PC-9 (cell line): ENCODE measurements at regions not wholly inside any gene's neighbourhood (a gene's known extent, or its start where the extent isn't known, plus 50 kb on each side); places are given as distances from the start of the nearest gene placed in this dataset.

Experiments
- BruUV-seq: library from RNA; stranded (reverse); fragments of 400-500 nt; replicated peaks from 2 replicates; lab custom pipeline; 2021; lab: Mats Ljungman, UMichigan
- CTCF ChIA-PET: fragments of 300-600 bp; sonication (Branson Sonifier 250); formaldehyde crosslinking; loops from one replicate; lab custom pipeline; 2022; ENCODE audit warnings: antibody characterized with exemption; lab: Charles Lee
- POLR2A ChIA-PET: fragments of 300-600 bp; sonication (Branson Sonifier 250); formaldehyde crosslinking; loops from one replicate; lab custom pipeline; 2022; ENCODE audit warnings: antibody characterized with exemption; ENCODE audit not compliant: unreplicated experiment; lab: Charles Lee
- DNase-seq, 2 experiments: peaks; one replicate each; pipeline versions ENCODE4 v3.0.0 to v3.0.0-alpha.2; 2015 to 2022; ENCODE audit warnings: mixed read lengths in 1 of 2
- H2AFZ ChIP-seq: fragments of 200-600 bp; sonication (generic); 2 replicates; pipeline ENCODE4 v1.8.1; 2017; ENCODE audit warnings: antibody characterized with exemption
- H3F3A ChIP-seq: fragments of 200-600 bp; sonication (generic); 2 replicates; pipeline ENCODE4 v1.8.1; 2017; ENCODE audit warnings: antibody characterized with exemption, mild to moderate bottlenecking, low read depth; ENCODE audit not compliant: insufficient read depth
- H3K27ac ChIP-seq: fragments of 200-600 bp; sonication (generic); 2 replicates; pipeline ENCODE4 v1.6.1; 2016; ENCODE audit warnings: mixed run types
- H3K27me3 ChIP-seq: fragments of 200-600 bp; sonication (generic); 2 replicates; pipeline ENCODE4 v1.6.1; 2016; ENCODE audit warnings: low read depth, mixed run types; ENCODE audit not compliant: insufficient read depth
- H3K36me3 ChIP-seq: fragments of 200-600 bp; sonication (generic); 2 replicates; pipeline ENCODE4 v1.6.1; 2016; ENCODE audit warnings: low read depth, mixed run types
- H3K4me1 ChIP-seq: fragments of 200-600 bp; sonication (generic); replicated peaks from 2 replicates; pipeline ENCODE4 v1.6.1; 2016; ENCODE audit warnings: mixed run types; ENCODE audit not compliant: insufficient read depth
- H3K4me2 ChIP-seq: fragments of 200-600 bp; sonication (generic); 2 replicates; pipeline ENCODE4 v1.6.1; 2017; ENCODE audit warnings: mixed run types
- H3K4me3 ChIP-seq: fragments of 200-600 bp; sonication (generic); 2 replicates; pipeline ENCODE4 v1.6.1; 2016; ENCODE audit warnings: mixed run types
- H3K79me2 ChIP-seq: fragments of 200-600 bp; sonication (generic); 2 replicates; pipeline ENCODE4 v1.6.1; 2017; ENCODE audit warnings: low read depth, mixed run types
- H3K9me2 ChIP-seq: fragments of 200-600 bp; sonication (generic); 2 replicates; pipeline ENCODE4 v1.8.1; 2017; ENCODE audit warnings: mild to moderate bottlenecking; ENCODE audit not compliant: insufficient read depth
- H3K9me3 ChIP-seq: fragments of 200-600 bp; sonication (generic); 2 replicates; pipeline ENCODE4 v1.8.1; 2016; ENCODE audit warnings: low read depth; ENCODE audit not compliant: insufficient read depth
- H4K20me1 ChIP-seq: fragments of 200-600 bp; sonication (generic); 2 replicates; pipeline ENCODE4 v1.8.1; 2017; ENCODE audit not compliant: insufficient read depth
- EZH2 ChIP-seq: fragments of 200-600 bp; sonication (generic); IDR thresholded peaks from 2 replicates; pipeline ENCODE4 v1.8.0; 2017; ENCODE audit warnings: antibody characterized with exemption, low read depth
- intact Hi-C: fragments of 100-400 bp; cut with micrococcal nuclease; formaldehyde crosslinking; loops from one replicate; pipeline ENCODE4 v1.10.0; 2022; ENCODE audit not compliant: unreplicated experiment
- TF ChIP-seq, protein P1 (sequence below): fragments of 200-600 bp; sonication (generic); conservative IDR thresholded peaks from 2 replicates; pipeline ENCODE4 v1.6.1; 2017; ENCODE audit warnings: mixed run types, antibody characterized with exemption, mild to moderate bottlenecking, moderate library complexity

DNA sequence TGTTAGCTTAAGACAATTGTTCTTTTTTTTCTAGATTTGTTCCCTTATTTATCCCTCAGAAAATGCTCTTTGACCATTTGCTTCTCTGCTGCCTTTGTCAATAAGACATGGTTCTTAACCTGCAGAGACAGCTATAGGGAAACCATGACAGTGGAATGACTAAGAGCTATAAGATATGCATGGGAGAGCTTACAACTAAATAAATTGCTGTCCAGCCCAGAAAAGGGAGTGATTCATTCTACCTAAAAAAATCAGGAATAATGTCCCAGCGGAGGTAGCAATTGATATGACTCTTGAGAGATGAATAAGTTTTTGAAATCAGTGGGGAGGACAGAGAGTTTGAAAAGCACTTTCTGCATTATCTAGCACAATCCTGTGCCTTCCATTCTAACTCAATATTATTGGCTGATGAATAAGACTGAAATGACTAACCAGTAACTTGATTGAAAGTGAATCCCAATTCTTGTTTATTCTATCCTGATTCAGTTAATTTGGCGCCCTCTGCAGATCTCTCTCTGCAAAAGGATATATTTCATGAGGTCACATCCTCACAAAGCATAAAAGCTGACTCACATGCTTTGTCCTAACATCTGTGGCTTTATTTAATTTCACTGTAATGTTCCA, 680.5 kb upstream of the API5 start:
- H3F3A ChIP-seq = no peaks in the 10 kb centered on the region
- no peaks in the 10 kb centered on the region for H3K9me2 ChIP-seq
- BruUV-seq = no TSS peak
- no peak for TF ChIP-seq EZH2
- TF ChIP-seq, protein P1, sequence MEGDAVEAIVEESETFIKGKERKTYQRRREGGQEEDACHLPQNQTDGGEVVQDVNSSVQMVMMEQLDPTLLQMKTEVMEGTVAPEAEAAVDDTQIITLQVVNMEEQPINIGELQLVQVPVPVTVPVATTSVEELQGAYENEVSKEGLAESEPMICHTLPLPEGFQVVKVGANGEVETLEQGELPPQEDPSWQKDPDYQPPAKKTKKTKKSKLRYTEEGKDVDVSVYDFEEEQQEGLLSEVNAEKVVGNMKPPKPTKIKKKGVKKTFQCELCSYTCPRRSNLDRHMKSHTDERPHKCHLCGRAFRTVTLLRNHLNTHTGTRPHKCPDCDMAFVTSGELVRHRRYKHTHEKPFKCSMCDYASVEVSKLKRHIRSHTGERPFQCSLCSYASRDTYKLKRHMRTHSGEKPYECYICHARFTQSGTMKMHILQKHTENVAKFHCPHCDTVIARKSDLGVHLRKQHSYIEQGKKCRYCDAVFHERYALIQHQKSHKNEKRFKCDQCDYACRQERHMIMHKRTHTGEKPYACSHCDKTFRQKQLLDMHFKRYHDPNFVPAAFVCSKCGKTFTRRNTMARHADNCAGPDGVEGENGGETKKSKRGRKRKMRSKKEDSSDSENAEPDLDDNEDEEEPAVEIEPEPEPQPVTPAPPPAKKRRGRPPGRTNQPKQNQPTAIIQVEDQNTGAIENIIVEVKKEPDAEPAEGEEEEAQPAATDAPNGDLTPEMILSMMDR = peak; percentile 53; the same call in 1 of the 2 replicates
- ChIA-PET POLR2A (no interaction called here), CTCF (no interaction called here)
- no peaks in the 10 kb centered on the region for H3K36me3 ChIP-seq
- no peaks in the 10 kb centered on the region for H4K20me1 ChIP-seq
- H2AFZ ChIP-seq = no peak overlapping the region
- H3K4me3 ChIP-seq = no peak overlapping the region
- no peak overlapping the region for H3K27ac ChIP-seq
- intact Hi-C loops = no loop called here
- no peaks in the 10 kb centered on the region for H3K4me1 ChIP-seq
- no peak overlapping the region for H3K4me2 ChIP-seq
- H3K9me3 ChIP-seq = no peaks in the 10 kb centered on the region
- peaks cover 4% of the 10 kb centered on the region; the same call in 1 of the 2 replicates for H3K27me3 ChIP-seq
- no peak for DNase-seq
- H3K79me2 ChIP-seq = no peaks in the 10 kb centered on the region

- no peak for TF ChIP-seq EZH2
- TF ChIP-seq, protein P1 = no peak
- Histone ChIP-seq H2AFZ (no peak overlapping the region), H4K20me1 (no peaks in the 10 kb centered on the region), H3K9me3 (no peaks in the 10 kb centered on the region), H3K36me3 (no peaks in the 10 kb centered on the region), H3K79me2 (no peaks in the 10 kb centered on the region), H3K4me1 (no peaks in the 10 kb centered on the region), H3K4me3 (no peak overlapping the region), H3K27me3 (no peaks in the 10 kb centered on the region; the same call in 1 of the 2 replicates), H3K9me2 (no peaks in the 10 kb centered on the region), H3K27ac (no peak overlapping the region), H3F3A (no peaks in the 10 kb centered on the region), H3K4me2 (no peak overlapping the region)
- no TSS peak for BruUV-seq
- intact Hi-C loops = no loop called here
- CTCF ChIA-PET = no interaction called here
- no peak for DNase-seq
- POLR2A ChIA-PET = no interaction called here
These were observed 664.8 kb upstream of the API5 start for GRCh38 chr11:42646959-42647358.

- DNase-seq = no peak
- no peaks in the 10 kb centered on the region for H3K4me1 ChIP-seq
- no peak overlapping the region for H3K4me2 ChIP-seq
- no peak overlapping the region for H3K27ac ChIP-seq
- no peaks in the 10 kb centered on the region for H3F3A ChIP-seq
- H3K27me3 ChIP-seq = no peaks in the 10 kb centered on the region; the same call in 1 of the 2 replicates
- no peak overlapping the region for H3K4me3 ChIP-seq
- H3K79me2 ChIP-seq = no peaks in the 10 kb centered on the region
- no TSS peak for BruUV-seq
- no peaks in the 10 kb centered on the region for H3K36me3 ChIP-seq
- CTCF ChIA-PET = no interaction called here
- no peaks in the 10 kb centered on the region for H3K9me3 ChIP-seq
- TF ChIP-seq EZH2 = no peak
- TF ChIP-seq, protein P1 = no peak
- no peaks in the 10 kb centered on the region for H3K9me2 ChIP-seq
- POLR2A ChIA-PET = no interaction called here
- no peak overlapping the region for H2AFZ ChIP-seq
- intact Hi-C loops = no loop called here
- no peaks in the 10 kb centered on the region for H4K20me1 ChIP-seq
These were observed 663.8 kb upstream of the API5 start for GRCh38 chr11:42647993-42648392.
